Lung microvascular endothelial cell (primary cell): ENCODE measurements at regions not wholly inside any gene's neighbourhood (a gene's known extent, or its start where the extent isn't known, plus 50 kb on each side); places are given as distances from the start of the nearest gene placed in this dataset.

Experiments used
- DNase-seq, 2 donors: peaks; one replicate each; pipeline versions ENCODE4 v3.0.0 to v3.0.0-alpha.2; 2010; ENCODE audit warnings: low read depth in 2 of 2

DNA sequence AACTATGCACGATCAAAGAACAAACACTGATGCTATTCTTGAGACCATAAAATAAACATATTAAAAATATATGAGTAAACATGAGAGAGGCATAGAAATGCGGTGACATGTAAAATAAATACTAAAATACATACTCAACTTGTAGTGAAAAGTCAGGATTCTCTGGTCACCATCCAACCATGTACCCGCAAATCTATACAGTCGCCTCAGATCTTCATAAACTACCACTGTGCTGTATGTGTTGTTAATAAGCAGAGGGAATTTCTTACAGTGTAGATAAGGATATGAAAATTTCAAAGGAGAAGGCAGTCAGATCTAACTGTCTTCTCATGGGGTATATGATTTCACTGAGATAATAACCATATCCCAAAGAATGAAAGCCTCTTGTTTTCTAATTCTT lies 67.8 kb upstream of the FAM47B start:
- DNase-seq, result no peak

- DNase-seq, result no peak
Measured at GRCh38 chrX:34875204-34875603, 67.4 kb upstream of the FAM47B start.

GRCh38 chrX:34877436-34877835 lies 65.2 kb upstream of the FAM47B start:
- no peak for DNase-seq

- DNase-seq, result no peak
Measured at GRCh38 chrX:34879346-34879745, 63.2 kb upstream of the FAM47B start.

DNA sequence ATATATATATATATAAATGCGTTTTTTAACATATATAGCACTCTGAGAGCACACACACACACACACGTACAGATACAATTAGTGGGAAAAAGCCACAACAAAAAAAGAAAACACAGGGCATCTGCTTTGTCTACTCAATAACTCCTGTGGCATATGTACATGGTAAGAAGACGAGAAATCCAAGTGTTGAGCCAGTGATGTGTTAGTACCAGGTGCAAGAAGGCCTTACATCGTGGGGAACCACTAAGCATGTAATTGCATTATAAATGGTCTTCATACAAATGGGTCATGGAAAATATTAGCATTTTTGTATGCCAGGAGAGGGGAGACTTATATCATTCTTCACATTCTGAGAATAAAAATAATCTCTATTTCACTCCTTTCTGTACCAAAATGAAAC lies 62.7 kb upstream of the FAM47B start:
- DNase-seq, result no peak

GRCh38 chrX:34880656-34881055 lies 61.9 kb upstream of the FAM47B start:
- DNase-seq, result no peak

DNA sequence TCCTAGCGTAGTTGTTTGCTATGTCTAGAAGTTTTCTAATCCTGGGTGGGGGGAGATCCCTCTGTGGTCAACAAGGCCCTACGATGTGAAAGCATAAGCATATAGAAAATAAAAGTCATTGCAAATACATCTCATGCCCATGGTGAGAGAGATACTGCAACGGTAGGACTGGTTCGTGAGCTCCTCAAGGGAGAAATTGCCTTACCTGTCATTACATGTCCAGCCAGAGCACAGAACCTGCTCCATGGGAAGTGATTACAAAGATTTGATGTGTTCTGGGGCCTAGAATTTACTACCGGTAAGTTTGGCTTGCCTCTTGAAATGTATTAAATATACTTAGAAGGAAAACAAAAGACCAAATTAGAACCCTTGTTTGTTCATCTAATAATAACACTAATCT lies 60.9 kb upstream of the FAM47B start:
- no peak for DNase-seq

DNA sequence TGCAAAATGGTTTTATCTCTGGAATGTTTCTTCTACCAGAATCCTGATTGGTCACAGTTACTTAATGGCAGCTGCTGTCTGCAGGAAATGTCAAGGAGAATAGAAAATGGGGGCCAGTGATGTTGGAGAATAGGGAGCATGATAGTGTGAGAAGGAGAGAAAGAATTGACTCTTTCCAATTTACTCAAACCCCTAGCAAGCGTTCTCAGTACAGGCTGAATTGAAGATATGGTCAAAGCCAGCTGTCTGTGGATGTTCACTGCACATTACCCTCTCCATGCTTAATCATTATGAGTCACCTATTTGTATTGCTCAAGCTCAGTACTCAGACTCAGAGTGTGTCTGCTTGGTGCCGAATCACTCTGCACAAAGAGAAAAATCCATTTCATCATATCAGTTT lies 57.8 kb upstream of the FAM47B start:
- peak in 1 of 2 donors; percentile 16 for DNase-seq

GRCh38 chrX:34886011-34886410 lies 56.6 kb upstream of the FAM47B start:
- DNase-seq, result no peak

DNA sequence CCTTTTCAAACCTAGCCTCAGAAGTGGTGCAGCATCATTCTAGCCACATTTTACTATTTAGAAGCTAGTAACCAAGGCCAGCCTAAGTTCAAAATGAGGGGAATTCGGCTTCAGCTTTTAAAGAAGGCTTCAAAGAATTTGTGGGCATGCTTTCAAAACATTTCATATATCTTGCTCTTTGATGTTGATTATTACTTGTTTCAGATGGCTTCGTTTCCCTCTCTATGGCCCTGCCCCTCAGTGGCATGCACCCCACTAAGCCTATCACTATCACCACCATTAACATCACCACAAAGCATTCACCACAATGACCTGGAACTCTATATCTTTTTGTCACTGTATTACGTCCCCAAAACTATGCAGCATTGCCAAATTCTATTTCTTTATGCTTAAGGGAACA lies 51.2 kb upstream of the FAM47B start:
- no peak for DNase-seq
